ENCODE measurements at regions not wholly inside any gene's neighbourhood (a gene's known extent, or its start where the extent isn't known, plus 50 kb on each side); places are given as distances from the start of the nearest gene placed in this dataset.
"Not testable (repeated sequence)": the region's sequence is repeated elsewhere in the genome, so short reads cannot be mapped to it uniquely, and the experiment has no call there.

- no peak for DNase-seq
Measured at GRCh38 chr9:107850653-107851052, 361.1 kb upstream of the KLF4 start.

DNA sequence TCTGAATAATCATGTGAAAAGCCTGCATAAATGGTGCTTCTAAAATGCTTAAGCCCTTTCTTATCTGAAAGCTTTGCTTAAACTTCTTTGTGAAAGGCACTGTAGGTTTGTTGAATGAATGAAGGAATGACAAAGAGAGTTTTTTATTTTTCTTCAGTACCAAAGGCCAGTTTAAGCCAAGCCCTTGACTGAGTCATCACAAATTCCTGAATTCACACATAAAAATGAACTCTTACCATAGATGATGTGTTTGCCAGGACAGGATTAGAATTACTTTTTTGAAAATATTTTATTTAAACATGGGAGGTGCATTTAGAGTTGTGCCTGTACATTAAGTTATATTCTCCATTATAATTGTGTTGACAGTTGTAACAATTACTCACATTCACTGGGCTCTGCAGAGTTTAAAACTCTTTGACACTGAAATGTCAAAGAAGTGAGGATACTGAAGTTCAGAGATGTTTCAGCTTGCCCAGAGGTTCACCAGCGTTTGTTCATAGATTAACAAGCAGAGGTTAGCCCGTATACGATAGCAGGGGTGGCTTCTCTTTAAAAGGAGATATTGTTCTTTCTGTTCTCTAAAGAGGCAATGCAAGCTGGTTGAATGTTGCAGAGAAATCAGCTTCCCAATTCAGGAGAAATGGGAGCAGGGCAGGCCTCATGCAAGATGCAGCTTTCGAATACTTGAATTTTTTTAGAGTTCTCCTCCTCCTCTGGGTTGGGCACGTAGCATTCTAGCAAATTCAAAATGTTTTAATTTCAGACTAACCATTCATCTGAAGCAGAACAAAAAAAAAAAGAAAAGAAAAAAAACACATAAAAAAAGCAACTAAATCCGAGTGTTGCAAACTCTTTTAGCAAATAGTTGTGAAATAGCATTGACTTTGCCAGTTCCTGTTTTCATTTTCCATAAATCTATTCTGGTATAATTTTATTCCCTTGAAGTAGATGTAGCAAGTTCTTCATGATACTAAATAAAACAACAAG, 358.7 kb upstream of the KLF4 start:
- no peak for DNase-seq

DNA sequence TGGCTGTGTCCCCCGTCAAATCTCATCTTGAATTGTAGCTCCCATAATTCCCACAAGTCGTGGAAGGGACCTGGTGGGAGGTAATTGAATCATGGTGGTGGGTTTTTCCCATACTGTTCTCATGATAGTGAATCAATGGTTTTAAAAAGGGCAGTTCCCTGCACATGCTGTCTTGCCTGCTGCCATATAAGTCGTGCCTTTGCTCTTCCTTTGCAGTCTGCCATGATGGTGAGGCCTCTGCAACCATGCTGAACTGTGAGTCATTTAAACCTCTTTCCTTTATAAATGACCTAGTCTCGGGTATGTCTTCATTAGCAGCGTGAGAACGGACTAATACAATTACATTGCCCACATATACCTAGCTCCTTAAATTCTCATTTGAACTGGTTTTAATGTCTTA, 353.0 kb upstream of the KLF4 start:
- no peak for DNase-seq

- DNase-seq = no peak
Measured at GRCh38 chr9:107841076-107841475, 351.5 kb upstream of the KLF4 start.

GRCh38 chr9:107839371-107839770, 349.8 kb upstream of the KLF4 start:
- no peak for DNase-seq

DNA sequence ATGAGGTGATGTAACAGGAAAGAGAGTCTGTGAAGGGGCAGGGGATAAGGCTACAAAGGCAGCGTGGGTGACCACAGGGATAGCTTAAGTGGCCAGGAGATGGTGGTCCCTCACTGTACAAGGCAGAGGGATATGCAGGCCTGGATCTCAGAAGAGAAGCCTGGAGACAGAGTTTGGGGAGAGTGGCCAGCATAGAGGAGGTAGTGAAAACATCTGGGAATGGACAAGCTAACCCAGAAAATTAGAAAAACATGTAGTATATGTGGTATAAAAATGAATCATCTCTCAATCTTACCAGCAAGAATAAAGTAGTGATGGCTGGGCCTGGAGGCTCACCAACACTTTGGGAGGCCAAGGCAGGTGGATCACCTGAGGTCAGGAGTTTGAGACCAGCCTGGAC, 349.2 kb upstream of the KLF4 start:
- DNase-seq = no peak

GRCh38 chr9:107836300-107836699, 346.7 kb upstream of the KLF4 start:
- DNase-seq = no peak

GRCh38 chr9:107833295-107833694, 343.7 kb upstream of the KLF4 start:
- DNase-seq = no peak

GRCh38 chr9:107832871-107833270, 343.3 kb upstream of the KLF4 start:
- DNase-seq = no peak

GRCh38 chr9:107830479-107830878, 340.9 kb upstream of the KLF4 start:
- DNase-seq = no peak

DNA sequence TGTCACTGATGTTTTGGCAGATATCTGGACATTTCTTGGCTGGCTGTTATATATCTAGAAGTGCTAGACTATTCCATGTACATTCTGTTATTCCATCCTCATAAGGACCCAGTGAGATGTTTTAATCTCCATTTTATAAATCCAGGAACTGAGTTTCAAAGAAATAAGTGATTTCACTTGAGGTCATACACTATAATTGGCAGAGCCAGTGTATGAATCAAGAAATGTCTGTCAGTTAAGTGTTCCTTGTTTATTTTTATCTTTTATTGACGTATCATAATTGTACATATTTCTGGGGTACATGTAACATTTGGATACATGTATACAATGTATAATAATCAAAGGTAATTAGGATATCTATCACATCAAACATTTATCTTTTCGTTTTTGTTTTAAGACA, 338.3 kb upstream of the KLF4 start:
- DNase-seq = no peak

GRCh38 chr9:107827304-107827703, 337.7 kb upstream of the KLF4 start:
- no peak for DNase-seq

GRCh38 chr9:107826688-107826983, 337.1 kb upstream of the KLF4 start:
- not testable (repeated sequence) for DNase-seq

GRCh38 chr9:107824556-107824955, 335.0 kb upstream of the KLF4 start:
- no peak for DNase-seq

DNA sequence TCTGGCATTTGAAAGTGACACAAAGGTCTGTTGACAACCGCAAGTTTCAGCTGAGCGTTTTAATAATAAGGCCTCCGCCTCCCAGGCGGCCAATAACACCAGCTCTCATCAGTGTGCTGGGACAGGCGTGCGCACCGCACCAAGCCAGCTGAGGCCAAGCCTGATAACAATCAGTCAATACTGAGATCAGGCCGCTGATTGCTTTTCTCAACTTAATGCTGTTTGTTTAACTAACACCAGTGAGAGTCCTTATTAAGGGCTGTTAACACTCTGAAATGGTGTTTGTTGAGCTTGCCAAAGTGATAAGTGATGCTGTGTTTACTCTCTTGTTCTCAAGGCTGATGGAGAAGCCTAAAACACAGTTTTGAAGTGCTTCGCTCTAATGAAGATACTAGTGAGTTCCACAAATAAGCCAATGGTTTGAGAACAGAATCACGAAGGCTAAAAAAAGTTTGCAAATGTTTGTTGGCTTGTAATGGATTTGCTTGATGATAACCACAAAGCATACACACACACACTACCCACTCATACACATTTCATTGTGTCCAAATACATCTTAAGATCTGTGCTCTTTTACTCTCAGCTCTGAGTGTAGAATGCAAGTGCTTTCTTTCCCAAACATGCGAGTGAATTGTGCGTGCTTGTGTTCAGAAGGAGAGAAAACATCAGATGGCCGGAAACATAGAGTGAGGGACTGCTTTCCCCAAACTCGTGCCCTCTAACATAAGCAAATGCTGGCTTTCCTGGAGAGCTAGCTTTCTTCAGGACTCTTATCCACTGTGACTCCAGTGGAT, 330.4 kb upstream of the KLF4 start:
- no peak for DNase-seq

GRCh38 chr9:107818503-107818829, 328.9 kb upstream of the KLF4 start:
- not testable (repeated sequence) for DNase-seq

GRCh38 chr9:107817595-107818502, 328.3 kb upstream of the KLF4 start:
- DNase-seq = not testable (repeated sequence)

GRCh38 chr9:107816561-107817021, 327.0 kb upstream of the KLF4 start:
- DNase-seq = no peak

- DNase-seq = no peak
Measured at GRCh38 chr9:107815782-107816560, 326.4 kb upstream of the KLF4 start.

GRCh38 chr9:107813287-107813686, 323.7 kb upstream of the KLF4 start:
- DNase-seq = no peak

GRCh38 chr9:107810461-107810961, 320.9 kb upstream of the KLF4 start:
- no peak for DNase-seq

GRCh38 chr9:107809871-107810460, 320.4 kb upstream of the KLF4 start:
- DNase-seq = no peak

Data from stimulated activated CD4-positive, alpha-beta T cell treated with anti-CD3 and anti-CD28 coated beads, Interleukin-4, amount 100 ng/mL, for 24 hours (primary cell).